H1 (cell line): ENCODE measurements at regions not wholly inside any gene's neighbourhood (a gene's known extent, or its start where the extent isn't known, plus 50 kb on each side); places are given as distances from the start of the nearest gene placed in this dataset.

Source experiments
- CTCF ChIA-PET: fragments of 300-600 bp; sonication (Branson Sonifier 250); formaldehyde crosslinking; loops from one replicate; lab custom pipeline; 2021; ENCODE audit not compliant: partially characterized antibody; lab: Charles Lee
- POLR2A ChIA-PET: fragments of 300-600 bp; sonication (Branson Sonifier 250); formaldehyde crosslinking; loops from one replicate; lab custom pipeline; 2021; ENCODE audit warnings: inconsistent platforms; ENCODE audit not compliant: partially characterized antibody; lab: Charles Lee
- DNase-seq, 2 experiments: peaks; one replicate each; pipeline versions ENCODE4 v3.0.0 to v3.0.0-alpha.2; 2010 to 2022; ENCODE audit warnings: low spot score in 2 of 2, low read depth in 1 of 2, mixed read lengths in 1 of 2
- FAIRE-seq: peaks from 2 replicates; lab custom pipeline; 2011; peaks lifted over from hg19 to GRCh38; lab: Jason Lieb, UNC
- H2AFZ ChIP-seq: 2 replicates; pipeline ENCODE4 v1.8.1; 2012; ENCODE audit warnings: low read length, inconsistent platforms
- H2AK5ac ChIP-seq: 2 replicates; pipeline ENCODE4 v1.6.1; 2013; ENCODE audit warnings: low read depth, low read length
- H2BK120ac ChIP-seq: replicated peaks from 2 replicates; pipeline ENCODE3; 2013; ENCODE audit warnings: low read depth, low read length, inconsistent platforms
- H2BK12ac ChIP-seq: 2 replicates; pipeline ENCODE4 v1.6.1; 2013; ENCODE audit warnings: low read depth, low read length
- H2BK15ac ChIP-seq: 2 replicates; pipeline ENCODE4 v1.6.1; 2013; ENCODE audit warnings: low read length
- H2BK20ac ChIP-seq: 2 replicates; pipeline ENCODE4 v1.6.1; 2013; ENCODE audit warnings: low read length
- H2BK5ac ChIP-seq: 2 replicates; pipeline ENCODE4 v1.6.1; 2013; ENCODE audit warnings: low read depth, low read length
- H3K14ac ChIP-seq: 2 replicates; pipeline ENCODE4 v1.6.1; 2013; ENCODE audit warnings: inconsistent platforms; ENCODE audit not compliant: insufficient read length
- H3K18ac ChIP-seq: 2 replicates; pipeline ENCODE4 v1.6.1; 2013; ENCODE audit warnings: low read length; ENCODE audit errors: extremely low read depth
- H3K23ac ChIP-seq: 2 replicates; pipeline ENCODE4 v1.6.1; 2013; ENCODE audit warnings: inconsistent platforms; ENCODE audit not compliant: insufficient read length
- H3K23me2 ChIP-seq: 2 replicates; pipeline ENCODE4 v1.6.1; 2013; ENCODE audit warnings: low read depth, low read length
- H3K27ac ChIP-seq: 2 replicates; pipeline ENCODE4 v1.6.1; 2011; ENCODE audit warnings: low read depth, low read length, inconsistent platforms
- H3K27me3 ChIP-seq, 4 experiments: replicated peaks in 1 of 4; 1 replicate in 1 of 4; 2 replicates in 3 of 4; pipeline versions ENCODE4 v1.6.1 to v1.8.1; 2011 to 2013; ENCODE audit warnings: low read length in 3 of 4, mild to moderate bottlenecking in 3 of 4, inconsistent platforms in 2 of 4, mixed read lengths in 2 of 4, moderate library complexity in 1 of 4; ENCODE audit not compliant: control insufficient read depth in 3 of 4, insufficient read depth in 3 of 4; ENCODE audit errors: extremely low read depth in 1 of 4
- H3K36me3 ChIP-seq, 4 experiments: 2 replicates each; pipeline versions ENCODE4 v1.6.1 to v1.8.1; 2011 to 2013; ENCODE audit warnings: mild to moderate bottlenecking in 4 of 4, low read length in 3 of 4, moderate library complexity in 2 of 4, control low read depth in 1 of 4, inconsistent platforms in 1 of 4; ENCODE audit not compliant: insufficient read depth in 4 of 4, control insufficient read depth in 2 of 4
- H3K4ac ChIP-seq: replicated peaks from 2 replicates; pipeline ENCODE3; 2013; ENCODE audit warnings: low read length, low read depth, mixed read lengths, inconsistent platforms; ENCODE audit not compliant: insufficient read length
- H3K4me1 ChIP-seq, 4 experiments: replicated peaks in 1 of 4; 1 replicate in 1 of 4; 2 replicates in 3 of 4; pipeline versions ENCODE4 v1.6.1 to v1.8.1; 2011 to 2013; ENCODE audit warnings: low read length in 3 of 4, inconsistent platforms in 2 of 4, mixed read lengths in 1 of 4; ENCODE audit not compliant: insufficient read depth in 4 of 4, control insufficient read depth in 3 of 4
- H3K4me2 ChIP-seq, 2 experiments: 2 replicates each; pipeline versions ENCODE4 v1.6.1 to v1.8.1; 2011 to 2013; ENCODE audit warnings: low read depth in 2 of 2, low read length in 2 of 2, control low read depth in 1 of 2, inconsistent platforms in 1 of 2, mild to moderate bottlenecking in 1 of 2; ENCODE audit not compliant: insufficient read depth in 1 of 2
- H3K4me3 ChIP-seq, 4 experiments: fragments of 200-600, 300-600 bp in 1 of 4; sonication (generic), shearing (Covaris generic), sonication (Bioruptor Twin) in 1 of 4; 2 replicates each; pipeline versions ENCODE4 v1.5.1 to v1.8.1; 2011 to 2016; ENCODE audit warnings: low read length in 4 of 4, low read depth in 3 of 4, control low read depth in 2 of 4, inconsistent platforms in 2 of 4, mild to moderate bottlenecking in 2 of 4, mixed read lengths in 1 of 4, moderate library complexity in 1 of 4; ENCODE audit not compliant: insufficient read depth in 2 of 4; ENCODE audit errors: extremely low read depth in 1 of 4
- H3K56ac ChIP-seq: replicated peaks from 2 replicates; pipeline ENCODE3; 2013; ENCODE audit warnings: low read depth, mild to moderate bottlenecking, mixed read lengths, low read length, inconsistent platforms; ENCODE audit not compliant: insufficient read length
- H3K79me1 ChIP-seq: 2 replicates; pipeline ENCODE4 v1.6.1; 2013; ENCODE audit warnings: low read depth, low read length, control low read depth
- H3K79me2 ChIP-seq, 2 experiments: 2 replicates each; pipeline versions ENCODE4 v1.6.1 to v1.8.1; 2012 to 2013; ENCODE audit warnings: low read length in 2 of 2, mild to moderate bottlenecking in 2 of 2, inconsistent platforms in 1 of 2; ENCODE audit not compliant: insufficient read depth in 2 of 2, control insufficient read depth in 1 of 2
- H3K9ac ChIP-seq, 4 experiments: replicated peaks in 1 of 4; 1 replicate in 1 of 4; 2 replicates in 3 of 4; pipeline versions ENCODE4 v1.6.1 to v1.8.1; 2011 to 2013; ENCODE audit warnings: low read depth in 3 of 4, low read length in 3 of 4, control low read depth in 2 of 4, mild to moderate bottlenecking in 2 of 4, moderate library complexity in 2 of 4, inconsistent platforms in 1 of 4; ENCODE audit errors: extremely low read depth in 1 of 4
- H3K9me3 ChIP-seq, 2 experiments: 2 replicates each; pipeline versions ENCODE4 v1.6.1 to v1.8.1; 2012 to 2013; ENCODE audit warnings: mild to moderate bottlenecking in 2 of 2, moderate library complexity in 2 of 2, control low read depth in 1 of 2, inconsistent platforms in 1 of 2, low read depth in 1 of 2, low read length in 1 of 2, mixed read lengths in 1 of 2; ENCODE audit not compliant: insufficient read depth in 2 of 2
- H4K20me1 ChIP-seq, 2 experiments: replicated peaks in 1 of 2; 2 replicates each; pipeline versions ENCODE3 to v1.8.1; 2011 to 2013; ENCODE audit warnings: inconsistent platforms in 2 of 2, low read length in 2 of 2, mild to moderate bottlenecking in 1 of 2; ENCODE audit not compliant: insufficient read depth in 2 of 2, control insufficient read depth in 1 of 2
- H4K5ac ChIP-seq: 2 replicates; pipeline ENCODE4 v1.6.1; 2013; ENCODE audit warnings: low read length, low read depth, mixed read lengths, inconsistent platforms; ENCODE audit not compliant: insufficient read length
- H4K8ac ChIP-seq: 2 replicates; pipeline ENCODE4 v1.8.0; 2013; ENCODE audit warnings: mild to moderate bottlenecking, moderate library complexity, low read length, inconsistent platforms; ENCODE audit not compliant: insufficient read depth; ENCODE audit errors: extremely low read depth
- H4K91ac ChIP-seq: replicated peaks from 2 replicates; pipeline ENCODE3; 2013; ENCODE audit warnings: low read length, mixed read lengths, inconsistent platforms; ENCODE audit not compliant: insufficient read length
- E2F6 ChIP-seq: IDR thresholded peaks from 2 replicates; pipeline ENCODE4 v1.6.1; 2012; ENCODE audit warnings: inconsistent platforms
- RAD21 ChIP-seq, 2 experiments: IDR thresholded peaks in 1 of 2; conservative IDR thresholded peaks in 1 of 2; 2 replicates each; pipeline ENCODE4 v1.6.1; 2011; ENCODE audit warnings: low read depth in 2 of 2, low read length in 2 of 2, improper control_type of control experiment in 1 of 2, inconsistent platforms in 1 of 2, mild to moderate bottlenecking in 1 of 2, moderate library complexity in 1 of 2
- RNF2 ChIP-seq: fragments of 200-900, 300-1000 bp; sonication (generic); IDR thresholded peaks from 2 replicates; pipeline ENCODE4 v1.7.1; 2016; ENCODE audit warnings: borderline replicate concordance, low read depth, mild to moderate bottlenecking, antibody characterized with exemption, low read length; ENCODE audit not compliant: poor library complexity, severe bottlenecking; ENCODE audit errors: missing control alignments
- RXRA ChIP-seq: IDR thresholded peaks from 2 replicates; pipeline ENCODE4 v1.6.1; 2011; ENCODE audit warnings: low read depth, mild to moderate bottlenecking, low read length, moderate library complexity; ENCODE audit not compliant: insufficient read depth
- SAP30 ChIP-seq: fragments of 300-600 bp; sonication (generic); IDR thresholded peaks from 2 replicates; pipeline ENCODE4 v1.7.1; 2012; ENCODE audit warnings: low read length, moderate library complexity, mild to moderate bottlenecking, inconsistent platforms; ENCODE audit not compliant: insufficient read depth, insufficient replicate concordance
- SIRT6 ChIP-seq: IDR thresholded peaks from one replicate; pipeline ENCODE4 v1.7.1; 2012; ENCODE audit warnings: low read length, inconsistent platforms
- TAF7 ChIP-seq: optimal IDR thresholded peaks from 2 replicates; pipeline ENCODE3; 2011; ENCODE audit warnings: low read depth, mild to moderate bottlenecking, inconsistent platforms, low read length, moderate library complexity, borderline replicate concordance
- WGBS, 2 experiments: shearing (Covaris generic) in 1 of 2; methylation state at CpG; one replicate each; pipeline versions ENCODE4 v1.1.6 to v1.1.7; 2013 to 2015; ENCODE audit warnings: low lambda C conversion rate in 2 of 2, mixed read lengths in 2 of 2, inconsistent platforms in 1 of 2, low coverage in 1 of 2, missing lambda C conversion rate in 1 of 2; ENCODE audit not compliant: insufficient replicate concordance in 2 of 2, insufficient coverage in 1 of 2, insufficient read length in 1 of 2; ENCODE audit errors: extremely low coverage in 1 of 2, missing lambda C conversion rate in 1 of 2; 5-methylcytosine and 5-hydroxymethylcytosine counted together
- TF ChIP-seq, protein P1 (sequence below), 3 experiments: IDR thresholded peaks; 1 replicate in 2 of 3; 2 replicates in 1 of 3; pipeline versions ENCODE4 v1.5.1 to v1.6.1; 2011; ENCODE audit warnings: low read length in 3 of 3, mild to moderate bottlenecking in 3 of 3, inconsistent platforms in 2 of 3, low read depth in 1 of 3, moderate library complexity in 1 of 3; ENCODE audit not compliant: insufficient read depth in 1 of 3; ENCODE audit errors: control extremely low read depth in 1 of 3

DNA sequence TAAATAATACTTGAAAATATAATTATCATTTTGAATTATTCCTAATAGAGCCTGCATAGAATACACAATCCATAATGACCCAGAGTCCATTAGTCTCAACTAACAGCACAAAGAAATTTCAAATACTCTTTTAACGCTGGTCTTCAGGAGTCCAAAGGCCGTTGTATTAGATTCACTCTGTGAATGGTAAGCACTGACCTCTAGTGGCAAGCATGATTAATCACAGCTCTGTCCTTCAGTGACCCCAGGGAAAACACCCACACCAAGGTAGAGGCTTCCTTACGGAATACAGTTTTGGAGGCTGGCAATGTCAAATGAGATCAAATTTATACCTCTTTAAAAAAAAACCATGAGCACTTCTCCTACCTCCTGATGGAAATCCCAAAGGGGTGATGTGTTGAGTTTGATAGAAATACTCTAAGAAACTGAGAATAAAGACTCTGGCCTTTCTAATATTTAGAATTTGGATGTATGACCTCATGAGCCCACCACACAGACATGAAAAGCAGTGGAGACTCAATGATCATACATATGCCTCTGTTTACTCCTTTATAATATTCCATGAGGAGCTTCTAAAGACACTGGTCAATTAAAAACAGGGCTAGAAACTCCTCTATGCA is 147.2 kb upstream of the DKK2 start:
- no peak overlapping the region for H2AK5ac ChIP-seq
- H2AFZ ChIP-seq: no peak overlapping the region
- no peak overlapping the region for H4K91ac ChIP-seq
- no peak for DNase-seq
- H2BK120ac ChIP-seq: no peak overlapping the region
- no peak overlapping the region for H3K4me2 ChIP-seq
- TF ChIP-seq SAP30: no peak
- TF ChIP-seq, protein P1, sequence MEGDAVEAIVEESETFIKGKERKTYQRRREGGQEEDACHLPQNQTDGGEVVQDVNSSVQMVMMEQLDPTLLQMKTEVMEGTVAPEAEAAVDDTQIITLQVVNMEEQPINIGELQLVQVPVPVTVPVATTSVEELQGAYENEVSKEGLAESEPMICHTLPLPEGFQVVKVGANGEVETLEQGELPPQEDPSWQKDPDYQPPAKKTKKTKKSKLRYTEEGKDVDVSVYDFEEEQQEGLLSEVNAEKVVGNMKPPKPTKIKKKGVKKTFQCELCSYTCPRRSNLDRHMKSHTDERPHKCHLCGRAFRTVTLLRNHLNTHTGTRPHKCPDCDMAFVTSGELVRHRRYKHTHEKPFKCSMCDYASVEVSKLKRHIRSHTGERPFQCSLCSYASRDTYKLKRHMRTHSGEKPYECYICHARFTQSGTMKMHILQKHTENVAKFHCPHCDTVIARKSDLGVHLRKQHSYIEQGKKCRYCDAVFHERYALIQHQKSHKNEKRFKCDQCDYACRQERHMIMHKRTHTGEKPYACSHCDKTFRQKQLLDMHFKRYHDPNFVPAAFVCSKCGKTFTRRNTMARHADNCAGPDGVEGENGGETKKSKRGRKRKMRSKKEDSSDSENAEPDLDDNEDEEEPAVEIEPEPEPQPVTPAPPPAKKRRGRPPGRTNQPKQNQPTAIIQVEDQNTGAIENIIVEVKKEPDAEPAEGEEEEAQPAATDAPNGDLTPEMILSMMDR (IDR thresholded peaks at IDR 0.05; ENCODE audit: control extremely low read depth in 1 of 3, insufficient read depth in 1 of 3, low read depth in 1 of 3, low read length in 3 of 3): peak; percentile 1 to 78 (median 76)
- no peak for TF ChIP-seq TAF7
- no peak for TF ChIP-seq E2F6
- no peak for TF ChIP-seq SIRT6
- no peak for TF ChIP-seq RNF2
- 0 out of 2 replicates have a peak, but pooled peaks have one; percentile 66 for TF ChIP-seq RXRA
- TF ChIP-seq RAD21 (IDR thresholded peaks at IDR 0.05 in 1 of 2, conservative IDR thresholded peaks at IDR 0.05 in 1 of 2; ENCODE audit: low read depth in 2 of 2, low read length in 2 of 2): peak; percentile 93
- peak; percentile 84 for FAIRE-seq
- no peak overlapping the region for H3K56ac ChIP-seq
- no peak overlapping the region for H3K23ac ChIP-seq
- no peaks in the 10 kb centered on the region for H4K20me1 ChIP-seq
- H2BK15ac ChIP-seq: no peak overlapping the region
- no peak overlapping the region for H2BK5ac ChIP-seq
- H3K27ac ChIP-seq: no peak overlapping the region
- H3K23me2 ChIP-seq: no peaks in the 10 kb centered on the region
- H4K5ac ChIP-seq: no peak overlapping the region
- no peak overlapping the region for H3K9ac ChIP-seq
- no peak overlapping the region for H2BK20ac ChIP-seq
- no peaks in the 10 kb centered on the region for H3K27me3 ChIP-seq
- H4K8ac ChIP-seq: no peak overlapping the region
- H3K4ac ChIP-seq: no peak overlapping the region
- ChIA-PET POLR2A (no interaction called here), CTCF (interaction anchor here (0.5 to 9.1 kb wide), 30 partner anchors 9 to 1460 kb away, joined by 3 to 86 read pairs (median 4); partner anchors contain the start of gene DKK2)
- no peak overlapping the region for H3K18ac ChIP-seq
- H3K79me2 ChIP-seq: no peaks in the 10 kb centered on the region
- H3K9me3 ChIP-seq: no peaks in the 10 kb centered on the region
- H3K4me3 ChIP-seq: no peak overlapping the region
- no peak overlapping the region for H3K14ac ChIP-seq
- no peak overlapping the region for H2BK12ac ChIP-seq
- H3K79me1 ChIP-seq: no peaks in the 10 kb centered on the region
- H3K36me3 ChIP-seq: no peaks in the 10 kb centered on the region
- WGBS, 2 experiments: 45% methylated on average over 3 of the region's 3 CpGs; no CpG with 5 or more reads in 1 of the 2 experiments
- no peaks in the 10 kb centered on the region for H3K4me1 ChIP-seq
